Central memory CD4-positive, alpha-beta T cell (primary cell): ENCODE measurements at regions not wholly inside any gene's neighbourhood (a gene's known extent, or its start where the extent isn't known, plus 50 kb on each side); places are given as distances from the start of the nearest gene placed in this dataset.
"Not testable (repeated sequence)": the region's sequence is repeated elsewhere in the genome, so short reads cannot be mapped to it uniquely, and the experiment has no call there.

Experiments
- DNase-seq: peaks from one replicate; pipeline ENCODE4 v3.0.0; 2022

DNA sequence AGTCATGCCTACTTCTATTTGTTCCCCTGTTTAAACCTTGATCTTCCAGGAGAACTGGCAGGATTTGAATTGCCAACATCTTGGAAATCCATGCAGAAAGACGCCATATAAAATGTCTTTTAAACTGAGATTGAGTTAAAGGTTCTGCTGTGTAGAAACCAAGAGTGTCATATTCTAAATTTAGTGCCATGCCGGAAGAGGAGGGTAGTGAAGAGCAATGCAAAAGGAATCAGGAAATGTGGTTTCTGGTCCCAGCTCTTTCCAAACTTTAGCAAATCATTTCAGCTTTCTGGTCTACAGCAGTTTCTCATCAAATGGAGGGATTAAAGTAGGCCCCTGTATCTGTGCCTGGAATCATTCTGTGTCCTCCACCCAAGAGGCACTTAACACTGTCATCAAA is 85.7 kb downstream of the BTG1 start:
- no peak for DNase-seq

DNA sequence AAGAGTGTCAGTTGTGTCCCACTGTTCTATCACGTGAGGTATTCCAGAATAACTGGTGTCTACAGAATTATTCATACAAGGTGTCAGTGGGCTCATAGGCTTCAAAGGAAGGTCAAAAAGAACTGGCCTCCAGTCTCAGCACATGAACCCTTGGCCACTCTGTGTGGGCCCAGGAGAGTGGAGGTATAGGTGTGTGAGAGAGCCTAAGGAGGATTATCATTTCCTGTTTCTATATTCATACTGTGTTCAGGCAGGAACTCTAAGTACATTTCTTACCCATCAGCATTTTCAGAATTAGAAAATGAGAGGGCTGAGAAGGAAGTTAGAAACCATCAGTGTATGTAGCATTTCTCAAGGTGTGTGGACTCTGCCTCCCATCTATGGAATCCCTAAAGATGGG is 87.0 kb downstream of the BTG1 start:
- no peak for DNase-seq

DNA sequence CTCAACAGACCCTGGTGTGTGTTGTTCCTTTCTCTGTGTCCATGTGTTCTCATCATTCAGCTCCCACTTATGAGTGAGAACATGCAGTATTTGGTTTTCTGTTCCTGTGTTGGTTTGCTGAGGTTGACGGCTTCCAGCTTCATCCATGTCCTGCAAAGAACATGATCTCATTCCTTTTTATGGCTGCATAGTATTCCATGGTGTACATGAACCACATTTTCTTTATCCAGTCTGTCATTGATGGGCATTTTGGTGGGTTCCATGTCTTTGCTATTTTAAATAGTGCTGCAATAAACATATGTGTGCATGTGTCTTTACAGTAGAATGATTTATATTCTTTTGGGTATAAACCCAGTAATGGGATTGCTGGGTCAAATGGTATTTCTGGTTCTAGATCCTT is 88.9 kb downstream of the BTG1 start:
- not testable (repeated sequence) for DNase-seq

DNA sequence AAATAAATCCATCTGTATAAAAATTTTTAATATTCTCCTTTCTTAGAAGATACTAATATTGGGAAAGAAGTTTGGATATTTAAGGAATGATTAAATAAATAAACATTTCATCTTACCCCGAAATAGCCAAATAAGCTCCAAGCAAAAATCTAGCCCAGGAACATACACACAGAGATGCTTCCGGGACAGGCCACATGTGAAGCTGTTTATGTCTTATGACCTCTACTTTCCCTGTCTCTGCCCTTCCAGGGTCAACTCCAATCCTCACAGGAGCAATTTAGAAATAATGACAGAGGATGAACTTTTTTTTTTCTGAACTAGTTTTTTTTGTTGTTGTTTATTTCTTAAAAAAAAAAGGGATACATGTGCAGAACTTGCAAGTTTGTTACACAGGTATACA is 89.4 kb downstream of the BTG1 start:
- DNase-seq: no peak

DNA sequence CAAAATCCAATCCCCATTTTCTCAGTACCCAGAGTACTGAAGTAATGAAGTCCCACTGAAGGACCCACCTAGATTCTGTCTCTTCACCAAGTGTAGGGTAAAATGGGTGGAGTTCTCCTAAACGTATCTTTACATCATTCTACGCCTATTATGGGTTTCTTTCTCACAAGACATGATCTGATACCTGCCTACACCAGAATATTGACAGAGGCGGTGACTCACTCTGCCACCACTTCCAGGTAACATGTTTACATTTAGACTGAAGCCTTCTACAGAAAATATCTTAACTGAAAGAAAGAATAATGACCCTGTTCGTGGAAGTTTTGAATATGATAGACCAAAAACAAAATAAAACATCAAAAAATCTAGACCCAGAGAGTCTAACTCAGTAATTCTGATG is 89.8 kb downstream of the BTG1 start:
- DNase-seq: peak; percentile 69

DNA sequence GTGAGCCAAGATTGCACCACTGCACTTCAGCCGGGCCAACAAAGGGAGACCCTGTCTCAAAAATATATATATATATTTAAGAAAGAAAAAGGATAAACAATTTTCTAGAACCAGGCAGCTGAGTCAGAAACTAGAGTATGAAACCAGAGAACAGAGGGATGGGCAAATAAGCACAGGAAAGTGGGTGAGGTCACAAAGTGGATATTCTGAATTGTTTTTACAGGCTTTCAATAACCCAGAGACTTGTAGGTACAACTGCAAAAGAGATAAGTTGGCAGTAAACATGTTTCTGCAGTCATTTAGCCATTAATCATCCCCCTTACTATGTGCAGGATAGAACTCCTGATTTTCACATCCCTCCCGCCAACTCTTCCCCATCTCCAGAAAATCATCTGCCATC is 94.2 kb downstream of the BTG1 start:
- no peak for DNase-seq

DNA sequence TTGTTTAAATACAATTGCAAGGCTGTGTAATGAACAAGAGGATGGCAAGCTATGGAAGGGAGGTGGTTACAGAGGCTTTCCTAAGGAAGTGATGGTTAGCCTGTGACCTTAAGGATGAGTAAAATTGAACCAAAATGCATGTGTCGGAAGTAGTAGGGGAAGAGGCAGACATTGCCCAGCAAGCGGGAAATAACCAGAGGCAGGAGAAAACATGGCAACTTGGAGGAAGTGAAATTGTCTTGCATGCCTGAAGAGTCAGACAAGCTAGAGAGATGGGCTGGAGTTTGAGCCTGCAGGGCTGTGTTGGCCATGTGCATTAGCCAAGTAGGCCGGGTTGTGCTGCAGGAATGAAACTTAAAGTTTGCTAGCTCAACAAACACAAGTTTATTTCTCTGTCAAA is 96.2 kb downstream of the BTG1 start:
- DNase-seq: no peak

DNA sequence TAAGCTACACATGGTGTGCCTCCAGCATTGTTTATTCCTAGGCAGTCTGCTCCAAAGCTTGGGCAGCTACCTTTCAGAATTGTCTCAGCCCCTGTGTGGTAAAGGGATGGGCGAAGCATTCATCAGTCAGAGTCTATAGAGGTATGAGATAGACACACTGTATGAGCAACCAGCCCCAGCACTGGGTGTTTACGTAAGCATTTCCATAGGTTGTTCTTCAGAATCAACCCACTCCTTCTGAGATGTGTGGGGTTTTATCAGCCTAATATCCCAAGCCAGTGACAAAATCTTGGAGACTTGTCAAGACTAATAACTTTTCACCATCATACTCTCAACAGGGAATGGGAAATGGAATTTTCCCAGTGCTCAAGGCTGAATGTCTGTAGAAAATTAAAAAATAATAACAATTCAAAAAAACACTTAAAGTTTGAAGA is 98.2 kb downstream of the BTG1 start:
- DNase-seq: no peak

DNA sequence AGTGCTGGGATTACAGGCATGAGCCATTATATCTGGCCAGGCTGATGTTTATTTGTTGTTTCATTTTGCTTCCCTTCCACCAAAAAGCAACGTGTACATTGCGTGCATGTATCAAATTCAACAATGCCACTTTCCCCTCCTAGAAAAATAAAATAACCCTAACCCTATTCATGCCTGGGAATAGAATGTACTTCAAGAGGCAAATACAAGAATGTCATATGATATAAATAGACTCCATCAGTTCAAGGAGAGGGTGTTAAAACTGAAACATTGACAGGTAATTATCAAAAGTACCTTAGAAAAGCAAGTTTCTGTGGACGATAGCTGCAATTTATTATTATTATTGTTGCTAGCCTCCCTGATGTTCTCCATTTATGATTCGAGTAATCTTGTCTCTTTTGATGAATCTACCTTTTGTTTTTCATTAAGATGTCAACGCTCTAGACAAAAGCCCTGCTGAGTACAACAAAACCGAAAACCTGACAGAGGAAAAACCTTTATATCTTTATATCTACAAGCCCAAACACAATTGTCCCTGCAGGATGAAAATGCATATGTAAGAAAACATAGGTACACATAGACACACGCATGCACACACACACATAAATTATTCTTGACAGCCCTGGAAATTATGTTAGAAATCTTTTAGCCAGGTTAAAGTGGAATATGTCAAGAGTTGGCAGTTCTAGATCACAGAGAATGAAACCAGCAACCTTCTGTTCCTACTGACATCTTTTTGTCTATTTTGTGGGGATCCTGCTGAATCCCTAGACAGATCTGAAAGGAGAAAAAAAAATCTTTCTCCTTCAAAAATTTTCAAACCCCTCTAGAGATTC is 98.9 kb downstream of the BTG1 start:
- DNase-seq: no peak

DNA sequence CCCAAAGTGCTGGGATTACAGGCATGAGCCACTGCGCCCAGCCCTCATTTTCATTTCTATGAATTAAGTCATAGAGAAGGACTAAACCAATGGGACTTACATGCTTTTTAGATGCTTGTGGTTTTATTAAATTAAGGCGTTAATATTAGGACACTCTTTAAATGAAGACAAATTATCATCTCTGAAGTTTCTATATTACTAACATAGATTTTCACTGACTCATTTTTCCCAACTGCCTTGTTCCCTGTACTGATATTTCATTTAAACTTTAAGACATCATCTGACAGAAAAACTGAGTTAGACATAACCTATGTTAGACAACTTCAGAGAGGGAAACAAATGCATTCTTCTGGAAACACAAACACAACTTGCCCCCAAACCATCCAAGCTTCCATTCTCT is 99.8 kb downstream of the BTG1 start:
- no peak for DNase-seq

DNA sequence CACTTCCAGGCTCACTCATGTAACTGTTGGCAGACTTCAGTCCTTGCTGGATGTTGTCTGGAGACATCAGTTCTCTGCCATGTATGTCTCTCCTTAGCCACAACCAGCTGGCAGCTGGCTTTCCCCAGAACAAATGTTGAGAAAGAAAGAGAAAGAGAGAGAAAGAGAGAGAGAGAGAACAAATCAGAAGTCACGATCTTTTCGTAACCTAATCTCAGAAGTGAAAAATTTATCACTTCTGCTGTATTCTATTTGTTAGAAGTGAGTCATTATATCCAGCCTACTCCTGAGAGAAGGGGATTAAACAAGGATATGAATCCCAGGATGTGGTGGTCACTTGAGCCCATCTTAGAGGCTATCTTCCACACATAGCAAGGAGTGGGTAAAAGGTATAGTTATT is 101.2 kb downstream of the BTG1 start:
- DNase-seq: no peak

DNA sequence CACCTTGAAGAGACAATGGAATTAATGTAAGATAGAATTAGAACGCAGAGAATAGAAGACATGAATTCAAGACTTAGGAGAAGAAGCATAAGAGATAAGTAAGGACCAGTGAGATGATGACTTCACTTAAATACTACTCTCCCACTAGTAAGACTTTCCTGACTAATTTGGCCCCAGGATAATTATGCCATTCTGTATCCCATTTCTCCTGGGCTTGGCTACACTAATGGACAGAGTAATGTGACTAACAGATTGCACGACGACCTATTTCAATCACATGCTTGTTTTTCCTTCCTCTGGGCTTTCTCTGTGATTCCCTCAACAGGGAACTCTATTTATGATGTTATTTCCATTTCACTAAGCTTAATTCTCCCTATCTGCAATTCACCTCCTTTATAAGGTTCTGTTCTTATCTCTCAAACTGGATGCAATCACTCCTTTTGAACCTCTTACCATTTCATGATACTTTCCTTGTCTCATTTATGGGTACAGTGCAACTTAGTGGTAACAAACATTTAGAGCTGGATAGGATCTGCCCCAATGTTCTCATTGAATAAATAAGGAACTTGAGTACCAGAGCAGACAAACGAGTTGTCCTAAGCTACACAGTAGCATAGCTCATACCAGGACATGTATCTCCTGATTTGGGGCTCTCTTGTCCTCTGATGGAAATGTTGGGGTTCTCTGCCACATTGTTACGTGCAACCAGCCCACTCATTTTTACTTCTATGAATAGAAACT is 102.7 kb downstream of the BTG1 start:
- no peak for DNase-seq

DNA sequence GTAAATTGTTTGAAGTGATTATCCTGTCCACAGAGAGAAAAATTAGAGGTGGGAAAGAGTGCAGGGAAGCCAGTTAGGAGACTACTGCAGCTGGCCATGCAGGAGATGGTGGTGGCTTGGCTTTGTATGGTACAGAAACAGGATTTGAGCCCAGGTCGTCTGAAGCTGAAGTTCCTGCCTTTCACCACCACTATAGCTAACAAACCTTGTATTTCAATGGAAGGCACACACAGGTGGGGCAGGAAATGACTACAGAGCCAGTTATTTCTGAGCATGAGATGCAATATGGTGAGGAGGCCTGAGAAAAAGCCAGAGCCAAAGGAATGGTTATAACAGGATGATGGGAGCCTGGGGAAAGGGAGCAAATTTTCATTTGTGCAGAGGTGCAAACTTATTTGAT is 103.9 kb downstream of the BTG1 start:
- peak; percentile 45 for DNase-seq

DNA sequence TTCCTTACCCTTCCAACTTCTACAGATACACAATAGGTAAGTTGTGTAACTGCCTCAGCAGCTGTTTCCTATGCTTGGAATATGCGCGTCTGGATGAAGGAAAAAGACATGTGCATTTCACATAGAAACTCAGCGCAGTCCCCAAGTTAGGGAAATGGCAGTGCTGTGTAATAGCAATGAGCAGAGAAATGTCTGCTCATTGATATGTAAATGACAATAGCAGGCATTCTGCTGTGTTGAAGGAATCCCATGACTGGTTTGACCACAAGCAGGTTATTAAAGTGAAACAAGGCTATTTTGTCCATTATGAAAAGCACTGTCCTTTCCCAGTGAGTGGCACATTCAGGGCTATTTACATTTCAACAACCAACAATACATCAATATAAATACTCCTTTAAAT is 106.6 kb downstream of the BTG1 start:
- no peak for DNase-seq

DNA sequence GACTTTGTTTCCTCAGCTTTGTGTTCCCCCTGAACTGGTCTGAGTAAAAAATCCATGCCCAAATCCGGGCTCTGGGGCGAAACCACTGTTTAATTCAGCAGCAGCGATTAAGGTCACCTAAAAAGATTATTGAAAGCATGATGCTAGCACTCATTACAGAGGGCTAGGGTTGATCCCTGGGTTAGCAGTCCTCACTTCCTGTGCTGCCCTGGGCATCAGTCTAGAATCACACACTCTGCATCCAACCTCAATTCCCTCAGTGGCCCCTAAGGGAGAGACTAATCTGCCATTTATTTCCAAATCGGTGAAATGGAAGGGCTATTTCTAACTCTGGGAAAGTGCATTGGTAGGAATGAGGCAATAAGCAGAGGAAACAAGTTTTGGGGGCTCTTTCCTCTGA is 107.2 kb downstream of the BTG1 start:
- no peak for DNase-seq

DNA sequence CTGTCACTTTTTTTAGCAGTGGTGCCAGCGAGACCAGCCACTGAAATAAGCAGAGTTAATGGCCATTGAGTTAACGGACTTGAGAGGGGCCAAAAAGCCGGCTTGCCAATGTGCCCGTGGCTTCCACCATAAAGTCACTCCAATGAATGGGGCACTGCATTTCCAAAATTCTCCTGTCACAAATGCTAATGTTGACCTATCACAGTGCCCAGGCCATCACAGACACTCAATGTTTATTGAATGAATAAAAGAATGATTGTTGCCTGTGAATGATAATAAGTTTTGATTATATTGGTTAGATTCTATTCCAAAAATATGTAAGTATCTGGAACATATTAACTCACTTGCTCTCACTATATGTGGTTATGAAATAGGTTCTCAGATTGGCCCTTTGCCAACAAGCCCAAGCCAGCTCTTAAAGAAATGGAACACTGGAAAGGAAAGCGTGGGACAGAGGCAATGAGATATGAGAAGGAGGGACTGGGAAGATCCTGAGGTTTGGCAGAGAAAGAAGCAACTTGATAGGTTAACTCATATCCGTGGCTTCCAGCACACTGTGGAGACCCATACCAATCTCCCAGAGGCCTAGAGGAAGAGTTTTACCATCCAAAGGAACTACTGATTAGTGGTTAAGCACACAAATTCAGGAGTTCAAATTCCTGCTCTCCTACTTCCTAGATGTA is 108.7 kb downstream of the BTG1 start:
- no peak for DNase-seq

DNA sequence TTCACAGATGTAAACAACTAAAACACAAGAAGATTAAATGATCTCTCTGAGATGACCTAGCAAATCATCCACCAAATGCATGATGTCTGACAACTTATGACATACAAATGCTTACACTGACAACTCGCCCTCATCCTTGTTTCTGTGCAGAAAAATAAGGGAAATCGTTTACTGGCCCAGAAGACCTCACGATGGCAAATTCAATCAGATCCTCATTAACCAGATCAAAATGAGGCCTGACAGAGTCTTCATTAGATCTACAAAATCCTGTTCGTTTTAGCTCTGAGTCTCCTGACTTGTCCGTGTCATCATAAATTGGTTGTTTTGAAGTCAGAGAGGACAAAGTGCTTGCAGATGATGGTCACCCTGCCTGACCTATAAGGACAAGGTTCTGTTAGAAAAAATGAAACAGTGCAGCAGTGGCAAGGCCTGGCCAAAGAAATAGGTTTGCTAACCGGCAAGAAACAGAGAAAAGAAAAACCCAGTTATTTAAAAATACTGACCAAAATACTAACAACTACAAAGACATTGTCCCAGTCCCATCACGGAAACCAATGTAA is 109.5 kb downstream of the BTG1 start:
- no peak for DNase-seq

DNA sequence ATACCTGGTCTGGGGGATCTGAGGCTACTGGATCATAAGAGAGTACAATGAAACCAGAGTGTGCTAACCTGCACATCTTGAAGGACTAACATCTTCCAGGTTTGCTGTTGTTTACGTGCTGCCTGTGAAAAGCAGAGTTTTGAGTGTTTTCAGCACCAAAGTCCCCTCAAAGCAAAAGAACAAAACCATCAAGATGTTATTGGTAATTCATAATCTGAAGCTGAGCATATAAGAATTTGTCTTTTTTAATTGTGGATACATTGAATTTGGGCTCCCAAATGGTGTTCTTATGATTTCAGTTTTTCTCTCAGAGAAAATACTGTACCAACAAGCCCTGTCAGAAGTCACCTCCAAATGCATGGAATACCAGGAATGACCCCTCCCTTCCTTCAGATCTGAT is 110.2 kb downstream of the BTG1 start:
- no peak for DNase-seq

DNA sequence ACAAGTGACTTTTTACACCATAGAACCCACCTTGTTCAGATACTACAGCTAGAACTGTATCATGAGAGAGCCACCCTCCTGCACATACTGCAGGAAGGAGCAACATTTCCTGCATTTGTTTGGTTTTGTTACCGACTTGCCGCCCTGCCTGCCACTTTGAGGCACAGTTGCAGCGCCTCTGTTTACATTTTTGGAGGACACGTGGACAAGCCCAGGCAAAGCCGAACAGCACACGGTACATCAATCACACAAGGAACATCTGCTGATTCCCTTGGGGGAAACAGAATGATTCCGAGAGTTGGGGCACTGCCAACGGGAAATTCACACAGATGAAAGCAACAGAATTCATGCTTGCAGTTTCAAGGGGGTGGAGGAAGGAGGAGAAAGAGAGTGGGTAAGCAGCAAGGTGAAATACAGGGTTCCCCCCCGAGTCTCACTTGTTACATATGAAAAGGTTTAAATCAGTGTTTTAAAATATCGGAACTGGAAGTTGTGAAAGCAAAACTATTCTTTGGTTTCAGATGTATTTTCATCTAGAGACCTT is 110.7 kb downstream of the BTG1 start:
- peak; percentile 48 for DNase-seq

DNA sequence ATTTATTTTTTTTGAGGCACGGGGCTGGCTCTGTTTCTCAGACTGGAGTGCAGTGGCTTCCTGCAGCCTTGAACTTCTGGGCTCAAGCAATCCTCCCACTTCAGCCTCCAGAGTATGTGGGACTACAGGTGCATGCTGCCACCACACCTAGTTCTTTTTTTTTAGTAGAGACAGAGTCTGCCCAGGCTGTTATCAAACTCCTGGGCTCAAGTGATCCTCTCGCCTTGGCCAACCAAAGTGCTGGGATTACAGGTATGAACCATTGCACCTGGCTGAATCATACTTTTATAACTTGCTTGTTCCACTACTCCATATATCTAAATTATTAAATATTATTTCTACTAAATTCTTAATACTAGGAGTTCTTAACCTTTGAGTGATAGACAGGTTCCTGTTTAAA is 111.6 kb downstream of the BTG1 start:
- DNase-seq: no peak

DNA sequence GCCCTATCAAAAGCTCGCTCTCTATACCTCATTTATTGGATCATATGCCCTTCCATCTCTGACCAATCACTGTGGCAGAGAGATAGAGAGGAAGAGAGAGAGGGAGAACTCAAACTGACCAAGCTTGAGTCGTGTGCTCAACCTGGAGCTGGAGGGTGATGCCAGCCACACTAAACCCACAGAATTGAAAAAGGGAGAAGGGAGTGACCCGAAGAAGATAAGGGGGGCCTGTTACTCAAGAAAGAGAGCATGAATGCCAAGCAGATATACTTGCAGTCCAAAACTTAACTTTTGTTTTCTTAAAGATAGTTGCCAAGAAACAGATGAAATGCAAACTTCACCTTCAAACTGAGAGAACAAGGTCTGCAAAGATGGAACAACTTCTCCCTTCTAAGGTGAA is 112.7 kb downstream of the BTG1 start:
- no peak for DNase-seq

DNA sequence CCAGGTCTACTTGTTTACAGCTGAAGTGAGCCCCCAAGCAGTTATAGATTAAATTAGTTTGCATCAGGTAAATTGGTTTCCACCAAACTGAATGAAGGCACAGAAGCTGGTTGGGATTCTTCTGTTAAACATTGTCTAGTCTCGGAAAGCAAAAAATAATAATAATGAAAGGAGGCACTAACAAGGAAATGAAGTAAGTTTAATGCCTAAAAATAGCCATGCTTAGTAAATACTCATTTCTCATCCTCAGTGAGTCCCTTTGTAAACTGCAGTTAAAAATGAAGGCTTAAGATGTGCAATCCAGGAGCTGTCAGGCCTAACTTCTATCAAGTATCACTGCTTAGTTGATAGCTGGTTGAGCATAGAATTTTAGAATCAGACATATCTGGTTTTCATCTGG is 113.5 kb downstream of the BTG1 start:
- DNase-seq: no peak

DNA sequence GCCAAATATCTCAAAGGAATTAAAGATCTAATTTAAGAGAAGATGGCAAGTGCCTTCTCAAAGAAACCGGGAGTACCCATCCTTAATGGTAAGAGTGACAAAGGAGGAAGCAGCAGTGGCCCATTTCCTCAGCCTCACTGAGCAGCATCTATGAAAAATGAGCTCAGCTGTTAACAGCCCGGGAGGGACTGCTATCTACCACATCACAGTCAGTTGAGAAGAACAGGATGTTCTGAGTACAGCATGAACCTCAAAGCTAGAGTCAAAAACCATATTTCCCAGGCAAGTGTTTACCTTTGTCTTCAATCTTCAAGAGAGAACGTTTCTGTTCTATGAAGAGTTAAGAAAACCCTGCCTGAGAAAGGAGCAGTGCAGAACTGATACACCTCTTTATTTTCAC is 115.0 kb downstream of the BTG1 start:
- DNase-seq: peak; percentile 84
